IMR-90 (cell line): ENCODE measurements at regions not wholly inside any gene's neighbourhood (a gene's known extent, or its start where the extent isn't known, plus 50 kb on each side); places are given as distances from the start of the nearest gene placed in this dataset.

Experiments
- ATAC-seq: fragments of 200-7000 bp; cut with Tn5 transposase; 2 replicates; pipeline ENCODE4 v1.9.1; 2020; ENCODE audit warnings: low read depth, mild to moderate bottlenecking, moderate library complexity
- BruUV-seq: library from RNA; stranded (reverse); fragments of 400-500 nt; replicated peaks from 2 replicates; lab custom pipeline; 2021; lab: Mats Ljungman, UMichigan
- CTCF ChIA-PET: fragments of 300-600 bp; formaldehyde crosslinking; extraction: SDS; loops from one replicate; lab custom pipeline; 2021; ENCODE audit warnings: antibody characterized with exemption; lab: Yijun Ruan, JAX
- POLR2A ChIA-PET: fragments of 300-600 bp; sonication (Branson Sonifier 250); formaldehyde crosslinking; loops from one replicate; lab custom pipeline; 2022; ENCODE audit warnings: antibody characterized with exemption; ENCODE audit not compliant: unreplicated experiment; lab: Charles Lee
- DNase-seq: peaks from one replicate; pipeline ENCODE4 v3.0.0; 2013
- H2AFZ ChIP-seq: replicated peaks from 2 replicates; pipeline ENCODE3; 2013; ENCODE audit warnings: low read length, mild to moderate bottlenecking; ENCODE audit not compliant: poor library complexity
- H2AK5ac ChIP-seq: 2 replicates; pipeline ENCODE4 v1.6.1; 2013; ENCODE audit warnings: low read depth, low read length, inconsistent platforms
- H2AK9ac ChIP-seq: replicated peaks from 2 replicates; pipeline ENCODE3; 2013; ENCODE audit warnings: mild to moderate bottlenecking, low read depth, low read length, moderate library complexity; ENCODE audit not compliant: poor library complexity
- H2BK120ac ChIP-seq: 2 replicates; pipeline ENCODE4 v1.6.1; 2013; ENCODE audit warnings: low read depth, low read length, inconsistent platforms
- H2BK15ac ChIP-seq: 3 replicates; pipeline ENCODE4 v1.6.1; 2013; ENCODE audit warnings: low read depth, low read length, inconsistent platforms
- H2BK20ac ChIP-seq: 2 replicates; pipeline ENCODE4 v1.6.1; 2013; ENCODE audit warnings: low read depth, mild to moderate bottlenecking, inconsistent platforms, low read length, moderate library complexity
- H2BK5ac ChIP-seq: 2 replicates; pipeline ENCODE4 v1.6.1; 2013; ENCODE audit warnings: mild to moderate bottlenecking, low read depth, low read length, inconsistent platforms; ENCODE audit not compliant: poor library complexity, severe bottlenecking
- H3K14ac ChIP-seq: replicated peaks from 2 replicates; pipeline ENCODE4 v1.6.1; 2013; ENCODE audit warnings: low read depth, low read length, inconsistent platforms
- H3K18ac ChIP-seq: 2 replicates; pipeline ENCODE4 v1.6.1; 2013; ENCODE audit warnings: low read depth, low read length, control low read depth
- H3K23ac ChIP-seq: 2 replicates; pipeline ENCODE4 v1.6.1; 2013; ENCODE audit warnings: low read depth, low read length, inconsistent platforms
- H3K27ac ChIP-seq: 2 replicates; pipeline ENCODE4 v1.5.1; 2013; ENCODE audit warnings: mild to moderate bottlenecking, control low read depth, low read length; ENCODE audit not compliant: insufficient read depth
- H3K27me3 ChIP-seq: 2 replicates; pipeline ENCODE4 v1.6.1; 2013; ENCODE audit warnings: low read length; ENCODE audit not compliant: control insufficient read depth, insufficient read depth
- H3K36me3 ChIP-seq: 2 replicates; pipeline ENCODE4 v1.6.1; 2013; ENCODE audit warnings: low read length, mixed read lengths; ENCODE audit not compliant: control insufficient read depth, insufficient read depth
- H3K4ac ChIP-seq: 2 replicates; pipeline ENCODE4 v1.6.1; 2013; ENCODE audit warnings: low read depth, low read length, inconsistent platforms
- H3K4me1 ChIP-seq: 2 replicates; pipeline ENCODE4 v1.6.1; 2013; ENCODE audit warnings: low read length, mixed read lengths; ENCODE audit not compliant: control insufficient read depth, insufficient read depth
- H3K4me2 ChIP-seq: 2 replicates; pipeline ENCODE4 v1.6.1; 2013; ENCODE audit warnings: low read depth, mild to moderate bottlenecking, control low read depth, low read length, moderate library complexity
- H3K4me3 ChIP-seq: 2 replicates; pipeline ENCODE4 v1.5.1; 2013; ENCODE audit warnings: low read depth, mild to moderate bottlenecking, control low read depth, low read length, moderate library complexity; ENCODE audit not compliant: insufficient read depth
- H3K56ac ChIP-seq: 2 replicates; pipeline ENCODE4 v1.6.1; 2013; ENCODE audit warnings: low read length, inconsistent platforms; ENCODE audit not compliant: insufficient read depth; ENCODE audit errors: extremely low read depth
- H3K79me1 ChIP-seq, 2 experiments: 2 replicates each; pipeline ENCODE4 v1.6.1; 2013; ENCODE audit warnings: low read length in 2 of 2, inconsistent platforms in 1 of 2, low read depth in 1 of 2
- H3K9ac ChIP-seq: 2 replicates; pipeline ENCODE4 v1.6.1; 2013; ENCODE audit warnings: low read depth, low read length, control low read depth
- H3K9me1 ChIP-seq: 2 replicates; pipeline ENCODE4 v1.6.1; 2013; ENCODE audit warnings: low read length, inconsistent platforms; ENCODE audit not compliant: insufficient read depth
- H3K9me3 ChIP-seq: 2 replicates; pipeline ENCODE4 v1.6.1; 2013; ENCODE audit warnings: low read length; ENCODE audit not compliant: control insufficient read depth, insufficient read depth
- H4K20me1 ChIP-seq: 2 replicates; pipeline ENCODE4 v1.6.1; 2013; ENCODE audit warnings: low read length, inconsistent platforms; ENCODE audit not compliant: insufficient read depth
- H4K5ac ChIP-seq: 2 replicates; pipeline ENCODE4 v1.6.1; 2013; ENCODE audit warnings: mild to moderate bottlenecking, low read depth, low read length, control low read depth
- H4K8ac ChIP-seq, 2 experiments: 2 replicates each; pipeline ENCODE4 v1.6.1; 2013; ENCODE audit warnings: low read depth in 2 of 2, low read length in 2 of 2, control low read depth in 1 of 2, inconsistent platforms in 1 of 2
- H4K91ac ChIP-seq: 2 replicates; pipeline ENCODE4 v1.6.1; 2013; ENCODE audit warnings: low read depth, low read length, inconsistent platforms; ENCODE audit not compliant: insufficient read depth
- CEBPB ChIP-seq: IDR thresholded peaks from 2 replicates; pipeline ENCODE4 v1.6.1; 2012; ENCODE audit warnings: low read depth, low read length, improper control_type of control experiment
- CTCF ChIP-seq: conservative IDR thresholded peaks from 2 replicates; pipeline ENCODE4 v1.5.1; 2012; ENCODE audit warnings: mild to moderate bottlenecking, low read depth, low read length, improper control_type of control experiment
- ELK1 ChIP-seq: fragments of 150-350 bp; IDR thresholded peaks from 2 replicates; pipeline ENCODE4 v1.6.1; 2016; ENCODE audit warnings: low read depth, mild to moderate bottlenecking, low read length, moderate library complexity, borderline replicate concordance
- FOS ChIP-seq: fragments of 150-350 bp; IDR thresholded peaks from 2 replicates; pipeline ENCODE4 v1.6.1; 2016; ENCODE audit warnings: low read depth, low read length
- MAFK ChIP-seq: IDR thresholded peaks from 2 replicates; pipeline ENCODE4 v1.6.1; 2012; ENCODE audit warnings: low read depth, low read length, improper control_type of control experiment
- MXI1 ChIP-seq: IDR thresholded peaks from 2 replicates; pipeline ENCODE4 v1.6.1; 2012; ENCODE audit warnings: low read depth, mild to moderate bottlenecking, low read length, moderate library complexity, borderline replicate concordance
- NFE2L2 ChIP-seq: fragments of 150-350 bp; IDR thresholded peaks from 2 replicates; pipeline ENCODE4 v1.6.1; 2016; ENCODE audit warnings: low read depth, mild to moderate bottlenecking, low read length
- POLR2A ChIP-seq: IDR thresholded peaks from 2 replicates; pipeline ENCODE4 v1.6.1; 2012; ENCODE audit warnings: mild to moderate bottlenecking, low read depth, low read length
- RAD21 ChIP-seq: IDR thresholded peaks from 2 replicates; pipeline ENCODE4 v1.6.1; 2012; ENCODE audit warnings: low read length, improper control_type of control experiment
- RCOR1 ChIP-seq: IDR thresholded peaks from 2 replicates; pipeline ENCODE4 v1.6.1; 2012; ENCODE audit warnings: mild to moderate bottlenecking, low read length, improper control_type of control experiment; ENCODE audit not compliant: insufficient replicate concordance
- RFX5 ChIP-seq: IDR thresholded peaks from 2 replicates; pipeline ENCODE4 v1.8.0; 2012; ENCODE audit warnings: low read depth, mild to moderate bottlenecking, low read length, moderate library complexity
- SMC3 ChIP-seq: fragments of 150-350 bp; IDR thresholded peaks from 2 replicates; pipeline ENCODE4 v1.6.1; 2016; ENCODE audit warnings: low read depth, mild to moderate bottlenecking, antibody characterized with exemption, low read length, moderate library complexity
- USF2 ChIP-seq: fragments of 150-350 bp; IDR thresholded peaks from 2 replicates; pipeline ENCODE4 v1.6.1; 2017; ENCODE audit warnings: mild to moderate bottlenecking, antibody characterized with exemption, low read length, low read depth
- WGBS, 2 experiments: methylation state at CpG; one replicate each; pipeline versions ENCODE4 v1.1.5 to v1.1.7; 2013; ENCODE audit warnings: missing lambda C conversion rate in 2 of 2; ENCODE audit not compliant: insufficient read length in 1 of 2; ENCODE audit errors: extremely low coverage in 2 of 2; 5-methylcytosine and 5-hydroxymethylcytosine counted together
- dilution Hi-C: fragments of 300-500 bp; cut with HindIII; formaldehyde crosslinking; loops from one replicate; pipeline ENCODE4 v1.14.3; 2018; ENCODE audit warnings: low sequenced_read_pairs; ENCODE audit not compliant: unreplicated experiment
- in situ Hi-C: fragments of 300-500 bp; cut with MboI; formaldehyde crosslinking; loops from 3 replicates; pipeline ENCODE4 v1.14.3; 2019; ENCODE audit warnings: low sequenced_read_pairs, inconsistent platforms, mixed read lengths
- intact Hi-C: fragments of 100-400 bp; cut with micrococcal nuclease; formaldehyde crosslinking; loops from 2 replicates; pipeline ENCODE4 v1.10.0; 2022

- ChIA-PET CTCF (no interaction called here), POLR2A (no interaction called here)
- Histone ChIP-seq H3K4me1 (peaks cover 11% of the 10 kb centered on the region), H2BK120ac (no peak overlapping the region), H3K4me2 (no peak overlapping the region), H3K18ac (no peak overlapping the region), H3K9ac (no peak overlapping the region), H2BK20ac (no peak overlapping the region), H3K27ac (no peak overlapping the region), H3K79me1 (no peaks in the 10 kb centered on the region), H2BK15ac (no peak overlapping the region), H3K27me3 (no peaks in the 10 kb centered on the region), H2AFZ (peak overlapping the region; percentile 40), H3K56ac (no peak overlapping the region), H3K36me3 (no peaks in the 10 kb centered on the region), H4K20me1 (no peaks in the 10 kb centered on the region), H4K8ac (no peak overlapping the region), H3K4me3 (no peak overlapping the region), H3K9me3 (no peaks in the 10 kb centered on the region; the same call in 1 of the 2 replicates), H3K23ac (no peak overlapping the region), H4K91ac (no peak overlapping the region), H3K4ac (no peak overlapping the region), H3K9me1 (peaks cover 12% of the 10 kb centered on the region), H2AK9ac (peak overlapping the region; percentile 32), H3K14ac (no peak overlapping the region), H4K5ac (no peak overlapping the region), H2AK5ac (no peak overlapping the region), H2BK5ac (no peak overlapping the region)
- WGBS, 2 experiments: no CpG with 5 or more reads among the region's 4 CpGs
- no TSS peak for BruUV-seq
- in situ Hi-C loops: no loop called here
- no peak for TF ChIP-seq MAFK
- TF ChIP-seq CEBPB: no peak
- no peak for TF ChIP-seq RAD21
- TF ChIP-seq ELK1: no peak
- TF ChIP-seq POLR2A: no peak
- no peak for TF ChIP-seq NFE2L2
- TF ChIP-seq USF2: no peak
- no peak for TF ChIP-seq RFX5
- TF ChIP-seq SMC3: no peak
- no peak for TF ChIP-seq CTCF
- TF ChIP-seq RCOR1: no peak
- TF ChIP-seq FOS: no peak
- TF ChIP-seq MXI1: no peak
- ATAC-seq: no peak
- intact Hi-C loops: no loop called here
- dilution Hi-C loops: no loop called here
- no peak for DNase-seq
Observed at GRCh38 chr10:44824607-44825006, 86.5 kb upstream of the TMEM72 start.
